ENCODE measurements at regions not wholly inside any gene's neighbourhood (a gene's known extent, or its start where the extent isn't known, plus 50 kb on each side); places are given as distances from the start of the nearest gene placed in this dataset.
"Not testable (repeated sequence)": the region's sequence is repeated elsewhere in the genome, so short reads cannot be mapped to it uniquely, and the experiment has no call there.

GRCh38 chr12:107859367-107859766, 84.9 kb downstream of the ASCL4 start:
- no peaks in the 10 kb centered on the region for H3K4me1 Mint-ChIP-seq (ENCODE audit: low read depth)
- no peaks in the 10 kb centered on the region for H3K36me3 Mint-ChIP-seq (ENCODE audit: low read depth)
- no peak overlapping the region for H3K27ac Mint-ChIP-seq
- no peaks in the 10 kb centered on the region for H3K9me3 Mint-ChIP-seq
- peaks cover 84% of the 10 kb centered on the region for H3K27me3 Mint-ChIP-seq (ENCODE audit: low read depth)
- H3K4me3 Mint-ChIP-seq, result no peak overlapping the region

GRCh38 chr12:107864235-107864634, 89.7 kb downstream of the ASCL4 start:
- Mint-ChIP-seq H3K27ac (no peak overlapping the region), H3K27me3 (ENCODE audit: low read depth) (peaks cover 64% of the 10 kb centered on the region), H3K9me3 (no peaks in the 10 kb centered on the region), H3K4me3 (no peak overlapping the region), H3K36me3 (ENCODE audit: low read depth) (no peaks in the 10 kb centered on the region), H3K4me1 (ENCODE audit: low read depth) (no peaks in the 10 kb centered on the region)

- H3K9me3 Mint-ChIP-seq; H3K4me3 Mint-ChIP-seq; H3K27ac Mint-ChIP-seq; H3K36me3 Mint-ChIP-seq (ENCODE audit: low read depth); H3K4me1 Mint-ChIP-seq (ENCODE audit: low read depth): not testable (repeated sequence)
- peaks cover 66% of the 10 kb centered on the region for H3K27me3 Mint-ChIP-seq (ENCODE audit: low read depth)
Measured at GRCh38 chr12:107864727-107865126, 90.2 kb downstream of the ASCL4 start.

GRCh38 chr12:107873223-107873622, 98.7 kb downstream of the ASCL4 start:
- Mint-ChIP-seq H3K4me3 (no peak overlapping the region), H3K36me3 (ENCODE audit: low read depth) (no peaks in the 10 kb centered on the region), H3K27me3 (ENCODE audit: low read depth) (peaks cover 15% of the 10 kb centered on the region), H3K4me1 (ENCODE audit: low read depth) (no peaks in the 10 kb centered on the region), H3K27ac (no peak overlapping the region), H3K9me3 (no peaks in the 10 kb centered on the region)

GRCh38 chr12:107875786-107876185, 101.3 kb downstream of the ASCL4 start:
- no peaks in the 10 kb centered on the region for H3K36me3 Mint-ChIP-seq (ENCODE audit: low read depth)
- no peak overlapping the region for H3K4me3 Mint-ChIP-seq

GRCh38 chr12:107884769-107885694, 110.5 kb downstream of the ASCL4 start:
- H3K36me3 Mint-ChIP-seq (ENCODE audit: low read depth), result no peaks in the 10 kb centered on the region
- no peak overlapping the region for H3K4me3 Mint-ChIP-seq
- no peaks in the 10 kb centered on the region for H3K4me1 Mint-ChIP-seq (ENCODE audit: low read depth)
- H3K27me3 Mint-ChIP-seq (ENCODE audit: low read depth), result peaks cover 17% of the 10 kb centered on the region
- no peaks in the 10 kb centered on the region for H3K9me3 Mint-ChIP-seq
- H3K27ac Mint-ChIP-seq, result no peak overlapping the region

More at GRCh38 chr12:107875786-107876185, 101.3 kb downstream of the ASCL4 start:
- Mint-ChIP-seq H3K9me3 (no peaks in the 10 kb centered on the region), H3K27me3 (ENCODE audit: low read depth) (peaks cover 7% of the 10 kb centered on the region), H3K4me1 (ENCODE audit: low read depth) (no peaks in the 10 kb centered on the region), H3K27ac (no peak overlapping the region)

GRCh38 chr12:107888789-107889188, 114.3 kb downstream of the ASCL4 start:
- H3K4me1 Mint-ChIP-seq (ENCODE audit: low read depth), result no peaks in the 10 kb centered on the region
- no peaks in the 10 kb centered on the region for H3K9me3 Mint-ChIP-seq
- peaks cover 13% of the 10 kb centered on the region for H3K27me3 Mint-ChIP-seq (ENCODE audit: low read depth)
- no peaks in the 10 kb centered on the region for H3K36me3 Mint-ChIP-seq (ENCODE audit: low read depth)
- H3K27ac Mint-ChIP-seq, result no peak overlapping the region
- no peak overlapping the region for H3K4me3 Mint-ChIP-seq

GRCh38 chr12:107891967-107892366, 117.5 kb downstream of the ASCL4 start:
- Mint-ChIP-seq H3K9me3 (no peaks in the 10 kb centered on the region), H3K36me3 (ENCODE audit: low read depth) (no peaks in the 10 kb centered on the region), H3K4me1 (ENCODE audit: low read depth) (no peaks in the 10 kb centered on the region), H3K27ac (no peak overlapping the region), H3K27me3 (ENCODE audit: low read depth) (peaks cover 4% of the 10 kb centered on the region), H3K4me3 (no peak overlapping the region)

- H3K27me3 Mint-ChIP-seq (ENCODE audit: low read depth), result peaks cover 3% of the 10 kb centered on the region
- no peak overlapping the region for H3K27ac Mint-ChIP-seq
- H3K36me3 Mint-ChIP-seq (ENCODE audit: low read depth), result no peaks in the 10 kb centered on the region
- no peaks in the 10 kb centered on the region for H3K4me1 Mint-ChIP-seq (ENCODE audit: low read depth)
- H3K4me3 Mint-ChIP-seq, result no peak overlapping the region
- H3K9me3 Mint-ChIP-seq, result no peaks in the 10 kb centered on the region
Measured at GRCh38 chr12:107894589-107894988, 120.1 kb downstream of the ASCL4 start.

GRCh38 chr12:107895966-107896365, 121.5 kb downstream of the ASCL4 start:
- Mint-ChIP-seq H3K27ac (no peak overlapping the region), H3K9me3 (no peaks in the 10 kb centered on the region), H3K27me3 (ENCODE audit: low read depth) (peaks cover 12% of the 10 kb centered on the region), H3K36me3 (ENCODE audit: low read depth) (no peaks in the 10 kb centered on the region), H3K4me3 (no peak overlapping the region), H3K4me1 (ENCODE audit: low read depth) (no peaks in the 10 kb centered on the region)

- Mint-ChIP-seq H3K36me3 (ENCODE audit: low read depth) (no peaks in the 10 kb centered on the region), H3K27me3 (ENCODE audit: low read depth) (peaks cover 42% of the 10 kb centered on the region), H3K9me3 (no peaks in the 10 kb centered on the region), H3K4me3 (no peak overlapping the region), H3K27ac (no peak overlapping the region), H3K4me1 (ENCODE audit: low read depth) (peaks cover 8% of the 10 kb centered on the region)
Measured at GRCh38 chr12:107900588-107900987, 126.1 kb downstream of the ASCL4 start.

- Mint-ChIP-seq H3K27me3 (ENCODE audit: low read depth) (peaks cover 58% of the 10 kb centered on the region), H3K36me3 (ENCODE audit: low read depth) (no peaks in the 10 kb centered on the region), H3K27ac (peak overlapping the region; percentile 64), H3K4me1 (ENCODE audit: low read depth) (peaks cover 8% of the 10 kb centered on the region), H3K4me3 (peak overlapping the region; percentile 68), H3K9me3 (no peaks in the 10 kb centered on the region)
Measured at GRCh38 chr12:107903341-107904061, 129.0 kb downstream of the ASCL4 start.

GRCh38 chr12:107906707-107907106, 132.2 kb downstream of the ASCL4 start:
- H3K4me1 Mint-ChIP-seq (ENCODE audit: low read depth), result peaks cover 8% of the 10 kb centered on the region
- no peak overlapping the region for H3K4me3 Mint-ChIP-seq
- no peaks in the 10 kb centered on the region for H3K9me3 Mint-ChIP-seq
- no peak overlapping the region for H3K27ac Mint-ChIP-seq
- H3K27me3 Mint-ChIP-seq (ENCODE audit: low read depth), result peaks cover 46% of the 10 kb centered on the region
- no peaks in the 10 kb centered on the region for H3K36me3 Mint-ChIP-seq (ENCODE audit: low read depth)

- H3K36me3 Mint-ChIP-seq (ENCODE audit: low read depth), result no peaks in the 10 kb centered on the region
- peaks cover 12% of the 10 kb centered on the region for H3K27me3 Mint-ChIP-seq (ENCODE audit: low read depth)
- H3K27ac Mint-ChIP-seq, result no peak overlapping the region
- H3K4me1 Mint-ChIP-seq (ENCODE audit: low read depth), result peaks cover 4% of the 10 kb centered on the region
- peak overlapping the region; percentile 88 for H3K4me3 Mint-ChIP-seq
- H3K9me3 Mint-ChIP-seq, result no peaks in the 10 kb centered on the region
Measured at GRCh38 chr12:107912421-107913004, 138.0 kb downstream of the ASCL4 start.
